Fibroblast of mammary gland (primary cell): ENCODE measurements at regions not wholly inside any gene's neighbourhood (a gene's known extent, or its start where the extent isn't known, plus 50 kb on each side); places are given as distances from the start of the nearest gene placed in this dataset.
"Not testable (repeated sequence)": the region's sequence is repeated elsewhere in the genome, so short reads cannot be mapped to it uniquely, and the experiment has no call there.

ENCODE experiments used
- DNase-seq: peaks from one replicate; pipeline ENCODE4 v3.0.0-alpha.2; 2010; ENCODE audit warnings: low read depth
- H3K4me3 ChIP-seq: 2 replicates; pipeline ENCODE4 v1.5.1; 2011; ENCODE audit warnings: low read depth, mild to moderate bottlenecking, low read length, moderate library complexity; ENCODE audit not compliant: control insufficient read depth
- TF ChIP-seq, protein P1 (sequence below): conservative IDR thresholded peaks from 2 replicates; pipeline ENCODE4 v1.5.1; 2011; ENCODE audit warnings: low read depth, low read length, inconsistent platforms; ENCODE audit not compliant: control insufficient read depth, insufficient read depth

DNA sequence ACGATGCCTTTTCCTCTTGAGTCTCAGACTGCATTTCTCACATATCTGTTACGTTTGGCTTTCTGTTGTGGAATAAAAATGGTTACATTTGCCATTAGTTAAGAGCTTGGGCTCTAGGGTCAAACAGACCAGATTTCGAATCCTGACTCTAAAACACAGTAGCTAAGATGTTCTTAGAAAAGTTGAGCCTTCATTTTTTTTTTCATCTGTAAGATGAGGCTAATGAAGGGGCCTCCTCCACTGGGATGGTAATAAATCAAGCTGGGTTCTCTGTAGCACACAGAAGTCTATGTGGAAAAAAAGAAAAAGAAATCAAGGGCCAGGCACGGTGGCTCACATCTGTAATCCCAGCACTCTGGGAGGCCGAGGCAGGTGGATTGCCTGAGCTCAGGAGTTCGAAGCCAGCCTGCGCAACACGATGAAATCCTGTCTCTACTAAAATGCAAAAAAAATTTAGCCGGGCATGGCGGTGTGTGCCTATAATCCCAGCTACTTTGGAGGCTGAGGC lies 49.9 kb upstream of the CAPRIN1 start:
- TF ChIP-seq, protein P1, sequence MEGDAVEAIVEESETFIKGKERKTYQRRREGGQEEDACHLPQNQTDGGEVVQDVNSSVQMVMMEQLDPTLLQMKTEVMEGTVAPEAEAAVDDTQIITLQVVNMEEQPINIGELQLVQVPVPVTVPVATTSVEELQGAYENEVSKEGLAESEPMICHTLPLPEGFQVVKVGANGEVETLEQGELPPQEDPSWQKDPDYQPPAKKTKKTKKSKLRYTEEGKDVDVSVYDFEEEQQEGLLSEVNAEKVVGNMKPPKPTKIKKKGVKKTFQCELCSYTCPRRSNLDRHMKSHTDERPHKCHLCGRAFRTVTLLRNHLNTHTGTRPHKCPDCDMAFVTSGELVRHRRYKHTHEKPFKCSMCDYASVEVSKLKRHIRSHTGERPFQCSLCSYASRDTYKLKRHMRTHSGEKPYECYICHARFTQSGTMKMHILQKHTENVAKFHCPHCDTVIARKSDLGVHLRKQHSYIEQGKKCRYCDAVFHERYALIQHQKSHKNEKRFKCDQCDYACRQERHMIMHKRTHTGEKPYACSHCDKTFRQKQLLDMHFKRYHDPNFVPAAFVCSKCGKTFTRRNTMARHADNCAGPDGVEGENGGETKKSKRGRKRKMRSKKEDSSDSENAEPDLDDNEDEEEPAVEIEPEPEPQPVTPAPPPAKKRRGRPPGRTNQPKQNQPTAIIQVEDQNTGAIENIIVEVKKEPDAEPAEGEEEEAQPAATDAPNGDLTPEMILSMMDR: no peak
- DNase-seq: no peak
- no peak overlapping the region for H3K4me3 ChIP-seq

GRCh38 chr11:33999393-33999792 lies 52.1 kb upstream of the CAPRIN1 start:
- TF ChIP-seq, protein P1: no peak
- no peak for DNase-seq
- H3K4me3 ChIP-seq: no peak overlapping the region

- TF ChIP-seq, protein P1: no peak
- no peak overlapping the region for H3K4me3 ChIP-seq
- peak; percentile 7 for DNase-seq
These were observed 53.8 kb upstream of the CAPRIN1 start for GRCh38 chr11:33997584-33998251.

DNA sequence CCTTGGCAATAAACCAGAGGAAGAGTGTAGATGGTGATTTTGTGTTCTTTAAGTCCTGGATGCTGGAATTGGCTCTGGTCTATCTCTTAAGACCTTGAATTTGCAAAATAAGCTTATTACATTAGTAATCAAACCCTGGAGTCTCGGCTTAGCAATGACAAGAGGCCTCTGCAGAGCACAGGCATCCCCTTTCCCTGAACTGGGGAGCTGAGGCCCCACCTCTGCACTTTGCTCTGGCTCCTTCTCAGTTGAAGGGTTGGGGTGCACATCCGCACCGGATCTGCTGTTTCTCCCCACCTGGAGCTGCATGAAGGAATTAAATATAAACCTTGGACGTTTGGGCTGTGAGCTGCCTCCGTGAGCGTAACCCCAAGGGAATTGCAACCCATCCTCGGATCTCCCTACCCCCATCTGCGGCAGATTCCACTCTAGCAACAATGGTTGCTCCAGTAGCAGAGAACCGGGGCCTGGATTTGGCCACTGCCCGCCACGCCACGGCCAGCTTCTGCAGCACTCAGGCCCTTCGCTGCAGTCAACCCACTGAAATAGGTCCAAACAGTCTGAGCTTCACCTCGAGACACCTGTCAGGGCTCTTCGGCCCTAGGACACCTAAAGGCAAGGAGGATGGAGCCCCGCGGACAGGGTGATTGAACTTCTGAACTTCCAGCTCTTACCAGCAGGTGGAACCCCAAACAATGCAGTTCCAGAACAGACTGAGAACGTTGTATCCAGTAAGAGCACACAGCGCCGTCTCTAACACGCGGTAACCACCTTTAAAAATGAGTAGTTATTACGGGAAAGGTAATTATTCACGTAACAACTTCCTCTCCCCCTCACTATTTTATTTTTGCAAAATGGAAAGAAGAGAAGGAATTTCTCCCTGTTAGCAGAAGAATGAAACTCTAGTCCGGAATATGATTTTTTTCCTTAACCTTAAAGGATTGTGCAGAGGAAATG lies 54.8 kb upstream of the CAPRIN1 start:
- DNase-seq: peak; percentile 76
- TF ChIP-seq, protein P1: peak; percentile 89
- no peak overlapping the region for H3K4me3 ChIP-seq

GRCh38 chr11:33994937-33995336 lies 56.6 kb upstream of the CAPRIN1 start:
- H3K4me3 ChIP-seq: no peak overlapping the region
- TF ChIP-seq, protein P1: no peak
- no peak for DNase-seq

DNA sequence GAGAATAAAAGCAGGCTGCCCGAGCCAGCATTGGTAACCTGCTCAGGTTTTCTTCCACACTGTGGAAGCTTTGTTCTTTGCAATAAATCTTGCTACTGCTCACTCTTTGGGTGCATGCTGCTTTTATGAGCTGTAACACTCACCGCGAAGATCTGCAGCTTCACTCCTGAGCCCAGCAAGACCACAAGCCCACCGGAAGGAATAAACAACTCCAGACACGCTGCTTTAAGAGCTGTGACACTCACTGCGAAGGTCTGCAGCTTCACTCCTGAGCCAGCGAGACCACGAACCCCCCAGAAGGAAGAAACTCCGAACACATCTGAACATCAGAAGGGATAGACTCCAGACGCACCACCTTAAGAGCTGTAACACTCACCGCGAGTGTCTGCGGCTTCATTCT lies 60.4 kb upstream of the CAPRIN1 start:
- H3K4me3 ChIP-seq, DNase-seq: not testable (repeated sequence)

DNA sequence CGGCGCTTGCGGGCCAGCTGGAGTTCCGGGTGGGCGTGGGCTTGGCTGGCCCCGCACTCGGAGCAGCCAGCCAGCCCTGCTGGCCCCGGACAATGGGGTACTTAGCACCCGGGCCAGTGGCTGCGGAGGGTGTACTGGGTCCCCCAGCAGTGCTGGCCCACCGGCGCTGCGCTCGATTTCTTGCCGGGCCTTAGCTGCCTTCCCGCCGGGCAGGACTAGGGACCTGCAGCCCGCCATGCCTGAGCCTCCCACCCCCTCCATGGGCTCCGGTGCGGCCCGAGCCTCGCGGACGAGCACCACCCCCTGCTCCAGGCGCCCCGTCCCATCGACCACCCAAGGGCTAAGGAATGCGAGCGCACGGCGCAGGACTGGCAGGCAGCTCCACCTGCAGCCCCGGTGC lies 61.4 kb upstream of the CAPRIN1 start:
- DNase-seq, H3K4me3 ChIP-seq: not testable (repeated sequence)
